Mucosa of stomach (tissue), 1 donor: ENCODE measurements at regions not wholly inside any gene's neighbourhood (a gene's known extent, or its start where the extent isn't known, plus 50 kb on each side); places are given as distances from the start of the nearest gene placed in this dataset.

Experiments used
- H3K27me3 ChIP-seq: one replicate; pipeline ENCODE4 v1.7.0; 2013; ENCODE audit warnings: mild to moderate bottlenecking, low read length; ENCODE audit not compliant: control insufficient read depth, insufficient read depth
- H3K36me3 ChIP-seq: one replicate; pipeline ENCODE4 v1.7.0; 2013; ENCODE audit warnings: low read length; ENCODE audit not compliant: control insufficient read depth, insufficient read depth
- H3K4me1 ChIP-seq: one replicate; pipeline ENCODE4 v1.7.0; 2013; ENCODE audit warnings: mild to moderate bottlenecking, low read length; ENCODE audit not compliant: control insufficient read depth, insufficient read depth
- H3K4me3 ChIP-seq: one replicate; pipeline ENCODE4 v1.7.0; 2013; ENCODE audit warnings: low read length
- H3K9ac ChIP-seq: one replicate; pipeline ENCODE4 v1.7.0; 2013; ENCODE audit warnings: mild to moderate bottlenecking, low read length, moderate library complexity
- H3K9me3 ChIP-seq: one replicate; pipeline ENCODE4 v1.7.0; 2013; ENCODE audit warnings: mild to moderate bottlenecking, low read length, moderate library complexity; ENCODE audit not compliant: control insufficient read depth
- donor health status: Pancreatic carcinoma.

GRCh38 chr7:17027143-17027788 lies 145.5 kb upstream of the AGR3 start:
- Histone ChIP-seq H3K36me3 (no peaks in the 10 kb centered on the region), H3K4me1 (no peaks in the 10 kb centered on the region), H3K27me3 (no peaks in the 10 kb centered on the region), H3K4me3 (no peak overlapping the region), H3K9ac (no peak overlapping the region), H3K9me3 (no peaks in the 10 kb centered on the region)

GRCh38 chr7:17027789-17028152 lies 146.0 kb upstream of the AGR3 start:
- Histone ChIP-seq H3K27me3 (no peaks in the 10 kb centered on the region), H3K9ac (no peak overlapping the region), H3K9me3 (no peaks in the 10 kb centered on the region), H3K4me3 (no peak overlapping the region), H3K4me1 (peaks cover under 1% of the 10 kb centered on the region), H3K36me3 (no peaks in the 10 kb centered on the region)

GRCh38 chr7:17029150-17029549 lies 147.4 kb upstream of the AGR3 start:
- no peak overlapping the region for H3K9ac ChIP-seq
- H3K36me3 ChIP-seq = no peaks in the 10 kb centered on the region
- no peaks in the 10 kb centered on the region for H3K9me3 ChIP-seq
- H3K4me3 ChIP-seq = no peak overlapping the region
- H3K27me3 ChIP-seq = no peaks in the 10 kb centered on the region
- peaks cover 6% of the 10 kb centered on the region for H3K4me1 ChIP-seq

GRCh38 chr7:17030559-17030958 lies 148.8 kb upstream of the AGR3 start:
- Histone ChIP-seq H3K4me1 (peaks cover 6% of the 10 kb centered on the region), H3K27me3 (no peaks in the 10 kb centered on the region), H3K9ac (no peak overlapping the region), H3K36me3 (no peaks in the 10 kb centered on the region), H3K9me3 (no peaks in the 10 kb centered on the region), H3K4me3 (no peak overlapping the region)

GRCh38 chr7:17031906-17032551 lies 150.2 kb upstream of the AGR3 start:
- no peaks in the 10 kb centered on the region for H3K9me3 ChIP-seq
- H3K36me3 ChIP-seq = no peaks in the 10 kb centered on the region
- H3K9ac ChIP-seq = no peak overlapping the region
- H3K4me3 ChIP-seq = no peak overlapping the region
- peaks cover 6% of the 10 kb centered on the region for H3K4me1 ChIP-seq
- no peaks in the 10 kb centered on the region for H3K27me3 ChIP-seq

GRCh38 chr7:17033245-17033644 lies 151.5 kb upstream of the AGR3 start:
- H3K9ac ChIP-seq = no peak overlapping the region
- H3K36me3 ChIP-seq = no peaks in the 10 kb centered on the region
- H3K9me3 ChIP-seq = no peaks in the 10 kb centered on the region
- H3K27me3 ChIP-seq = no peaks in the 10 kb centered on the region
- H3K4me3 ChIP-seq = no peak overlapping the region
- H3K4me1 ChIP-seq = peaks cover 8% of the 10 kb centered on the region

- Histone ChIP-seq H3K4me3 (no peak overlapping the region), H3K9ac (no peak overlapping the region), H3K36me3 (no peaks in the 10 kb centered on the region), H3K9me3 (no peaks in the 10 kb centered on the region), H3K27me3 (no peaks in the 10 kb centered on the region), H3K4me1 (peaks cover 33% of the 10 kb centered on the region)
Observed at GRCh38 chr7:17036584-17036983, 154.8 kb upstream of the AGR3 start.

- no peak overlapping the region for H3K9ac ChIP-seq
- H3K9me3 ChIP-seq = no peaks in the 10 kb centered on the region
- no peaks in the 10 kb centered on the region for H3K36me3 ChIP-seq
- H3K27me3 ChIP-seq = no peaks in the 10 kb centered on the region
- H3K4me1 ChIP-seq = peaks cover 33% of the 10 kb centered on the region
- no peak overlapping the region for H3K4me3 ChIP-seq
Observed at GRCh38 chr7:17037356-17037755, 155.6 kb upstream of the AGR3 start.

GRCh38 chr7:17038160-17038782 lies 156.5 kb upstream of the AGR3 start:
- no peak overlapping the region for H3K9ac ChIP-seq
- peaks cover 28% of the 10 kb centered on the region for H3K4me1 ChIP-seq

GRCh38 chr7:17038783-17039170 lies 157.0 kb upstream of the AGR3 start:
- H3K27me3 ChIP-seq = no peaks in the 10 kb centered on the region
- H3K4me1 ChIP-seq = peaks cover 27% of the 10 kb centered on the region
- no peaks in the 10 kb centered on the region for H3K36me3 ChIP-seq
- no peaks in the 10 kb centered on the region for H3K9me3 ChIP-seq
- H3K4me3 ChIP-seq = no peak overlapping the region
- H3K9ac ChIP-seq = no peak overlapping the region

More at GRCh38 chr7:17038160-17038782, 156.5 kb upstream of the AGR3 start:
- Histone ChIP-seq H3K27me3 (no peaks in the 10 kb centered on the region), H3K4me3 (no peak overlapping the region), H3K36me3 (no peaks in the 10 kb centered on the region), H3K9me3 (no peaks in the 10 kb centered on the region)

GRCh38 chr7:17039372-17039771 lies 157.6 kb upstream of the AGR3 start:
- H3K4me1 ChIP-seq = peaks cover 27% of the 10 kb centered on the region
- no peaks in the 10 kb centered on the region for H3K27me3 ChIP-seq
- H3K36me3 ChIP-seq = no peaks in the 10 kb centered on the region
- H3K4me3 ChIP-seq = no peak overlapping the region
- H3K9me3 ChIP-seq = no peaks in the 10 kb centered on the region
- no peak overlapping the region for H3K9ac ChIP-seq

GRCh38 chr7:17040716-17041115 lies 158.9 kb upstream of the AGR3 start:
- Histone ChIP-seq H3K4me3 (no peak overlapping the region), H3K27me3 (no peaks in the 10 kb centered on the region), H3K36me3 (no peaks in the 10 kb centered on the region), H3K4me1 (peaks cover 27% of the 10 kb centered on the region), H3K9ac (no peak overlapping the region), H3K9me3 (no peaks in the 10 kb centered on the region)
